HCT116 (cell line): ENCODE measurements at regions not wholly inside any gene's neighbourhood (a gene's known extent, or its start where the extent isn't known, plus 50 kb on each side); places are given as distances from the start of the nearest gene placed in this dataset.

ENCODE experiments used
- ATAC-seq: fragments of 200-7000 bp; cut with Tn5 transposase; 2 replicates; pipeline ENCODE4 v1.9.1; 2020; ENCODE audit warnings: mild to moderate bottlenecking, moderate library complexity
- BruUV-seq: library from RNA; stranded (reverse); fragments of 400-500 nt; replicated peaks from 2 replicates; lab custom pipeline; 2021; lab: Mats Ljungman, UMichigan
- CTCF ChIA-PET: fragments of 300-600 bp; sonication (Branson Sonifier 250); formaldehyde crosslinking; loops from one replicate; lab custom pipeline; 2021; ENCODE audit warnings: antibody characterized with exemption; lab: Charles Lee
- POLR2A ChIA-PET: fragments of 300-600, 350-600 bp; sonication (Branson Sonifier 250); formaldehyde crosslinking; loops from one replicate; lab custom pipeline; 2021; ENCODE audit warnings: antibody characterized with exemption; lab: Charles Lee
- RAD21 ChIA-PET, 2 experiments: fragments of 300-600 bp; sonication (Branson Sonifier 250); formaldehyde crosslinking; loops; one replicate each; lab custom pipeline; 2023; ENCODE audit warnings: low total read pairs in 2 of 2; ENCODE audit not compliant: uncharacterized antibody in 2 of 2, unreplicated experiment in 2 of 2, low non-redundant PET in 1 of 2; lab: Charles Lee
- DNase-seq: peaks from one replicate; pipeline ENCODE4 v3.0.0-alpha.2; 2010; ENCODE audit warnings: low read depth, low spot score
- H2AFZ ChIP-seq: fragments of 200-600 bp; shearing (Covaris generic), sonication (generic); 2 replicates; pipeline ENCODE4 v1.6.1; 2017; ENCODE audit warnings: low read depth, mixed run types, mixed read lengths, antibody characterized with exemption, low read length; ENCODE audit not compliant: poor library complexity, severe bottlenecking
- H3K27ac ChIP-seq: 2 replicates; pipeline ENCODE4 v1.5.1; 2012; ENCODE audit warnings: low read depth, low read length
- H3K27me3 ChIP-seq: fragments of 200-600 bp; sonication (generic); 2 replicates; pipeline ENCODE4 v1.6.1; 2016; ENCODE audit warnings: mixed run types, low read length, mixed read lengths; ENCODE audit not compliant: insufficient read depth
- H3K36me3 ChIP-seq, 2 experiments: fragments of 200-500 bp in 1 of 2; fragments of 200-600 bp in 1 of 2; sonication (Bioruptor generic) in 1 of 2; sonication (generic) in 1 of 2; 2 replicates each; pipeline versions ENCODE4 v1.5.1 to v1.6.1; 2014 to 2016; ENCODE audit warnings: low read length in 2 of 2, inconsistent platforms in 1 of 2, mixed read lengths in 1 of 2, mixed run types in 1 of 2; ENCODE audit not compliant: insufficient read depth in 2 of 2, control insufficient read depth in 1 of 2
- H3K4me1 ChIP-seq, 2 experiments: fragments of 200-600 bp in 1 of 2; sonication (generic) in 1 of 2; 2 replicates each; pipeline versions ENCODE4 v1.5.1 to v1.6.1; 2012 to 2017; ENCODE audit warnings: low read length in 2 of 2, inconsistent platforms in 1 of 2, mild to moderate bottlenecking in 1 of 2, mixed read lengths in 1 of 2, mixed run types in 1 of 2, moderate library complexity in 1 of 2; ENCODE audit not compliant: insufficient read depth in 2 of 2, control insufficient read depth in 1 of 2
- H3K4me2 ChIP-seq: fragments of 200-600 bp; sonication (generic); 2 replicates; pipeline ENCODE4 v1.6.1; 2017; ENCODE audit warnings: mixed run types, low read length, mixed read lengths
- H3K4me3 ChIP-seq, 2 experiments: fragments of 200-600 bp in 1 of 2; sonication (generic) in 1 of 2; replicated peaks in 1 of 2; 2 replicates each; pipeline ENCODE4 v1.5.1; 2011 to 2016; ENCODE audit warnings: low read length in 2 of 2, control low read depth in 1 of 2, low read depth in 1 of 2, mild to moderate bottlenecking in 1 of 2, mixed read lengths in 1 of 2, mixed run types in 1 of 2
- H3K79me2 ChIP-seq: fragments of 200-600 bp; sonication (generic); 2 replicates; pipeline ENCODE4 v1.6.1; 2017; ENCODE audit warnings: mild to moderate bottlenecking, mixed run types, low read length, moderate library complexity, mixed read lengths; ENCODE audit not compliant: insufficient read depth
- H3K9ac ChIP-seq: fragments of 200-600 bp; sonication (generic); 2 replicates; pipeline ENCODE4 v1.6.1; 2016; ENCODE audit warnings: low read length, mixed read lengths
- H3K9me2 ChIP-seq: fragments of 200-600 bp; sonication (generic), shearing (Covaris generic); 2 replicates; pipeline ENCODE4 v1.6.1; 2017; ENCODE audit warnings: mixed run types, mild to moderate bottlenecking, moderate library complexity; ENCODE audit not compliant: insufficient read depth
- H3K9me3 ChIP-seq, 2 experiments: fragments of 200-500 bp in 1 of 2; fragments of 200-600 bp in 1 of 2; sonication (Bioruptor generic) in 1 of 2; sonication (generic) in 1 of 2; 2 replicates each; pipeline ENCODE4 v1.6.1; 2014 to 2017; ENCODE audit warnings: low read length in 2 of 2, mixed read lengths in 2 of 2, inconsistent platforms in 1 of 2, low read depth in 1 of 2, mild to moderate bottlenecking in 1 of 2, mixed run types in 1 of 2, moderate library complexity in 1 of 2; ENCODE audit not compliant: control insufficient read depth in 1 of 2, insufficient read depth in 1 of 2
- H4K20me1 ChIP-seq: fragments of 200-600 bp; sonication (generic), shearing (Covaris generic); 2 replicates; pipeline ENCODE4 v1.6.1; 2017; ENCODE audit warnings: mixed run types, mild to moderate bottlenecking, moderate library complexity; ENCODE audit not compliant: insufficient read depth
- CBX3 ChIP-seq: IDR thresholded peaks from 2 replicates; pipeline ENCODE4 v1.6.1; 2012; ENCODE audit warnings: low read depth
- EZH2 ChIP-seq: fragments of 200-600 bp; sonication (generic); IDR thresholded peaks from 2 replicates; pipeline ENCODE4 v1.6.1; 2017; ENCODE audit warnings: antibody characterized with exemption, mixed run types
- FOSL1 ChIP-seq: IDR thresholded peaks from 2 replicates; pipeline ENCODE4 v1.6.1; 2012; ENCODE audit warnings: low read depth
- POLR2AphosphoS5 ChIP-seq: IDR thresholded peaks from 2 replicates; pipeline ENCODE4 v1.6.1; 2011; ENCODE audit warnings: mild to moderate bottlenecking, low read depth, low read length, moderate library complexity
- RAD21 ChIP-seq: IDR thresholded peaks from 2 replicates; pipeline ENCODE4 v1.6.1; 2012; ENCODE audit warnings: low read depth, mild to moderate bottlenecking
- SRF ChIP-seq: IDR thresholded peaks from 2 replicates; pipeline ENCODE4 v1.6.1; 2012; ENCODE audit warnings: low read depth
- TCF7L2 ChIP-seq: IDR thresholded peaks from 2 replicates; pipeline ENCODE4 v1.7.0; 2011; ENCODE audit warnings: borderline replicate concordance, inconsistent platforms; ENCODE audit not compliant: insufficient read depth, insufficient read length; ENCODE audit errors: extremely low read depth
- intact Hi-C: fragments of 100-400 bp; cut with micrococcal nuclease; formaldehyde crosslinking; loops from 2 replicates; pipeline ENCODE4 v1.10.0; 2022
- TF ChIP-seq, protein P1 (sequence below): IDR thresholded peaks from 2 replicates; pipeline ENCODE4 v1.6.1; 2012; ENCODE audit warnings: low read depth
- TF ChIP-seq, protein P2 (sequence below): IDR thresholded peaks from 2 replicates; pipeline ENCODE4 v1.6.1; 2012

DNA sequence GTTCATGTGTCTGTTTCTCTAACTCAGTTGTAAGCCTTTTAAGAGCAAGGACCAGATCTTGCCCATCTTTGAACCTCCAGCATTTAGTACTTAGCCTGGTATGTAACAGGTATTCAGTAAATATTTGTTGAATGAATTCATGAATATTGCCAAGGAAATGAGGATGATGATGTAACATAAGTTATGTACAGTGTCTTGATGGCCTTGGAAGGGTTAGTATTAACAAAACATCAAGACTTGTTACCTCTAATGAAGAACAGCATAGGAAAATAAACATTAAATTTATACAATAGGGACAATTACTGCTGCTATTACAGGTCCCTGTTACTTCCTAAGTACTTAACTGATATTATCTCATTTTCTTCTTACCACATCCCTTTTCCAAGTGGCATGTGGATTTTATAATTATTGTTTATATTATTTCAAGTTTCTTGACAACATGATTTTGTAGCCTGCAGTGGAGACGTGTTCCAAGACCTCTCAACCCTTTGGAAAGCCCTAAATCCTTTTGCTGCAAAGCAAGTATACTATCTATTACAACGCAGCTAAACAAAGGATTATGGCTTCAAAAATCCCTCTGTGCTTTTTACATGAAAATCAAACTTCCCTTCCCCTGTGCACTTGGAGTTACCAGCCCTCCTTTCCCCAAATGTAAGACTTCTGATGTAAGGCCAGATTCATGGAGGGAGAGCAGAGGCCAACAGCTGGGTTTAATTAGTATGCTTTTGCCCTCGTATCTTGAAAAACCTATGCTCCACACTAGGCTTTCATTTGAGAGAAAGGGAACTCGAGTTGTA is 77.4 kb upstream of the SMIM36 start:
- Histone ChIP-seq H3K36me3 (no peaks in the 10 kb centered on the region), H4K20me1 (no peaks in the 10 kb centered on the region), H3K4me1 (no peaks in the 10 kb centered on the region), H2AFZ (no peak overlapping the region), H3K9ac (no peak overlapping the region), H3K27ac (no peak overlapping the region), H3K27me3 (peaks cover 28% of the 10 kb centered on the region), H3K4me3 (no peak overlapping the region), H3K4me2 (no peak overlapping the region), H3K9me3 (no peaks in the 10 kb centered on the region), H3K9me2 (no peaks in the 10 kb centered on the region), H3K79me2 (no peaks in the 10 kb centered on the region)
- intact Hi-C loops, result no loop called here
- no peak for ATAC-seq
- no peak for TF ChIP-seq SRF
- no peak for TF ChIP-seq EZH2
- no peak for TF ChIP-seq POLR2AphosphoS5
- TF ChIP-seq FOSL1, result no peak
- no peak for TF ChIP-seq CBX3
- no peak for TF ChIP-seq RAD21
- TF ChIP-seq TCF7L2, result no peak
- no peak for DNase-seq
- no TSS peak for BruUV-seq
- ChIA-PET POLR2A (no interaction called here), RAD21 (no interaction called here), CTCF (no interaction called here)

DNA sequence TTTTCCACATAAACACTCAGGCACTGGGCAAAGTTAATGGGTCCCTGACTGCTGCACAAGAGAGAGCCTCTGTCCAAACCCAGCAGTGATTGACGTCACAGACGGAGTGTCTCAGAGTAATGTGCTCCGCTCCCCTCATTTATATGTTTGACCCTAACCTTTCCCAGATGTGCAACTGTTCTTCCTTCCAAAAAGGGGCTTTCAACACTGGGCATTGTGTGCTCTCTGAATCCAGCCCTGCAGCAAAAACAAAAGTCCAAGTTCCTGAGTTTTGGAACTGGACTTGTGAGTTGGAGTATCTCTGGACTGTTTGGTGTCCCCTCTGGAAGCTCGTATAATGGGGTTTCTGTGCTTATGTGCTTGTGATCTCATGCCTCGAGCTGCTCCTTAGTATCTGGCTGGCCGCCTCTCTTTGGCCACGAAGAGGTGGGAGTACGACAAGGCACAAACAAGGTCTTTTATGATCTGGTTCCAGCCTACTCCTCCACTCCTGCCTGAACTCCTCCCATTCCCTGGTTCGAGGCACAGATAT is 76.4 kb upstream of the SMIM36 start:
- H3K36me3 ChIP-seq, result no peaks in the 10 kb centered on the region
- POLR2A ChIA-PET, result no interaction called here
- TF ChIP-seq, protein P1, sequence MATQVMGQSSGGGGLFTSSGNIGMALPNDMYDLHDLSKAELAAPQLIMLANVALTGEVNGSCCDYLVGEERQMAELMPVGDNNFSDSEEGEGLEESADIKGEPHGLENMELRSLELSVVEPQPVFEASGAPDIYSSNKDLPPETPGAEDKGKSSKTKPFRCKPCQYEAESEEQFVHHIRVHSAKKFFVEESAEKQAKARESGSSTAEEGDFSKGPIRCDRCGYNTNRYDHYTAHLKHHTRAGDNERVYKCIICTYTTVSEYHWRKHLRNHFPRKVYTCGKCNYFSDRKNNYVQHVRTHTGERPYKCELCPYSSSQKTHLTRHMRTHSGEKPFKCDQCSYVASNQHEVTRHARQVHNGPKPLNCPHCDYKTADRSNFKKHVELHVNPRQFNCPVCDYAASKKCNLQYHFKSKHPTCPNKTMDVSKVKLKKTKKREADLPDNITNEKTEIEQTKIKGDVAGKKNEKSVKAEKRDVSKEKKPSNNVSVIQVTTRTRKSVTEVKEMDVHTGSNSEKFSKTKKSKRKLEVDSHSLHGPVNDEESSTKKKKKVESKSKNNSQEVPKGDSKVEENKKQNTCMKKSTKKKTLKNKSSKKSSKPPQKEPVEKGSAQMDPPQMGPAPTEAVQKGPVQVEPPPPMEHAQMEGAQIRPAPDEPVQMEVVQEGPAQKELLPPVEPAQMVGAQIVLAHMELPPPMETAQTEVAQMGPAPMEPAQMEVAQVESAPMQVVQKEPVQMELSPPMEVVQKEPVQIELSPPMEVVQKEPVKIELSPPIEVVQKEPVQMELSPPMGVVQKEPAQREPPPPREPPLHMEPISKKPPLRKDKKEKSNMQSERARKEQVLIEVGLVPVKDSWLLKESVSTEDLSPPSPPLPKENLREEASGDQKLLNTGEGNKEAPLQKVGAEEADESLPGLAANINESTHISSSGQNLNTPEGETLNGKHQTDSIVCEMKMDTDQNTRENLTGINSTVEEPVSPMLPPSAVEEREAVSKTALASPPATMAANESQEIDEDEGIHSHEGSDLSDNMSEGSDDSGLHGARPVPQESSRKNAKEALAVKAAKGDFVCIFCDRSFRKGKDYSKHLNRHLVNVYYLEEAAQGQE, result no peak
- TF ChIP-seq POLR2AphosphoS5, result no peak
- TF ChIP-seq, protein P2, sequence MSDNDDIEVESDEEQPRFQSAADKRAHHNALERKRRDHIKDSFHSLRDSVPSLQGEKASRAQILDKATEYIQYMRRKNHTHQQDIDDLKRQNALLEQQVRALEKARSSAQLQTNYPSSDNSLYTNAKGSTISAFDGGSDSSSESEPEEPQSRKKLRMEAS, result no peak
- TF ChIP-seq, all 23 proteins: peak for 0
- DNase-seq (no peak), ATAC-seq (no peak)
- no TSS peak for BruUV-seq
- Histone ChIP-seq H4K20me1 (no peaks in the 10 kb centered on the region), H3K9me3 (no peaks in the 10 kb centered on the region), H3K4me2 (no peak overlapping the region), H3K9me2 (no peaks in the 10 kb centered on the region), H2AFZ (no peak overlapping the region), H3K79me2 (no peaks in the 10 kb centered on the region), H3K9ac (no peak overlapping the region), H3K4me3 (no peak overlapping the region), H3K4me1 (no peaks in the 10 kb centered on the region), H3K27me3 (peaks cover 28% of the 10 kb centered on the region), H3K27ac (no peak overlapping the region)
- CTCF ChIA-PET, result no interaction called here
- RAD21 ChIA-PET, result no interaction called here
- intact Hi-C loops, result no loop called here
